Fibroblast of skin of left quadriceps (primary cell): ENCODE measurements at regions not wholly inside any gene's neighbourhood (a gene's known extent, or its start where the extent isn't known, plus 50 kb on each side); places are given as distances from the start of the nearest gene placed in this dataset.
"Not testable (repeated sequence)": the region's sequence is repeated elsewhere in the genome, so short reads cannot be mapped to it uniquely, and the experiment has no call there.

Experiments used
- DNase-seq, 2 experiments: peaks; one replicate each; pipeline ENCODE4 v3.0.0-alpha.2; 2013; ENCODE audit warnings: low read depth in 2 of 2

DNA sequence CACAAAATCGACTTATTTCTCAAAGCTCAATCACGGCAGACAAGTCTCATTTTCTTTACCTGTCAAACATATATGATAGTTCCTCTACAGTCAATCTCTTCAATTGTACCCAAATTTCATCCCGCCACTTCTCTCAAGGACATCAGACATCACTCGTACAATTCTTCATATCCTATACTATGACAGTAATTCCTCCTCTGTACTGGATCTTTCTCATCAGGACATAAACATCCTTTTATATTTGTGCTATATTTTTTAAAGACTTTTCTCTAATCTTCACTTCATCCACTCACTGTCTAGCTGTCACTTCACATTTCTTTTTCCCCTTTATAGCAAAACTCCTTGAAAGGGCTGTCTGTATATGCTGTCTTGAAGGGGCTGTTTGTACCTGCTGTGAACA is 419.1 kb upstream of the NR5A2 start:
- DNase-seq = no peak

DNA sequence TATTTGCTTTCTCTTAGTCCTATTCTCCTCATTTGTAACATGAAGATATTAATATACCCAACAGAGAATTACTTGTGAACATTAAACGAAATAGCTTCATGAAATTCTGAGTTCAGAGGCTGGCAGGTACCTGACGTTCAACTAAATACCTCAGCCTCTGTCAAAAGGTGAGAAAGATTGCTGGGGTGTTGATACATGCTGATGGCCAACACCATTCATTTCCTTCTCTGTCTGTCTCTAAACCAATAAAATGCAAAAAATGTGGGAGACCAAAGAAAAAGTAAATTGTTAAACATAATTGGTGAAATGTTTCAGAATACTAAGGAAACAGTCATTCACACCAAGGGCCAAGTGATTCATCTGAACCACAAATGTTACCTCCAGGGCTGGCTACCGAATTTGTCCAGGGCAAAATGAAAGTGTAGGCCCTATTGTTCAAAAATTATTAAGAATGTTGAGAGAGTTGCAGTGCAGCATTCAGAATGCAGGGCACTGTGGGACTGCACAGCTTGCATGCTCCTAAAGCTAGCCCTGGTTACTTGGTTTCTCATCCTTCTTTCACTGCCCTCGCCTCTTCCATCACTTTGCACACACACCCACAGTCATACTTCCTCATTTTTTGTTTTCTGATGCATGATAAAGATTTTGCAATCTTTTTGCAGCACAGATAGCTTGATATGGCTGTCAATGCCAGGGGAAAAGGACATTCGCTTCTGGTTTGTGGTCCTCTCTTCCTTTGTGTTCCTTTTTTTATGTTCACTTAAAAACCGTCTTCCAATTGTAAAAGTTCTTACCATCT is 414.3 kb upstream of the NR5A2 start:
- peak; percentile 4 to 8 for DNase-seq

DNA sequence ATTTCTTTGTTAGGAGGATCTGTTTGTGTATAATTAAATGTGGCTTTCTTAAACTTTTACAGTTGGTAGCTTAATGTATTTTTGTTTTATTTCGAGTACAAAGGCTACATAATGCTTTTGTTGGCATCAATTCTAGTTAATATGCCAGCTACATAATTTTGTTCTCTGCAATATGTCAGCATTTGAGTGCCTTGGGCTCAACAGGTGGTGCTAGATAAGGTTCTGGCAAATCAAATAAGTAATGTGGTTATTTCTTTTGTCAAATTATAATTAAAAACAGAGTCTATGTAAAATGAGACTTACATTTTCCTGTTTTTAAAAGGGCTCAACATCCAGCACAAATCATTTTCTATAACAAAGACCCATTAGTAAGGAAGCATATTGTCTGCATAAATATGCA is 410.6 kb upstream of the NR5A2 start:
- no peak for DNase-seq

DNA sequence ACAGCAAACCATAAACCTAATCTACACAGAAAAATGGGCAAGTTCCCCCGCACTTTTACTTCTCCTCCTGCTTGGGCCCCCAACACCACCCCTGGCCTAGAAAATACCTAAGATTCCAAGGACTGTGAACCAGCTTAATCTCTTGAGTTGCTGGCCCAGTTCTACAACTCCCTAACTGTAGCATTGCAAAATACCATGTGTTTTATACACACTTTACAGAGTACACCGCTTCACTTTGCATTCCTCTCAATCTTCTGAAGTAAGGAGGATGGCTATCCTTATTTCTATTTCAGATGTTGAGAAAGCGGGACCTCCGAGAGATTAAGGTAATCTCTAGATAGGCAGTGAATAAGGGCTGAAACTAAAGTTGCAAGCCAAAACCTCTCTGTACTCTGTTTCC is 408.3 kb upstream of the NR5A2 start:
- no peak for DNase-seq

DNA sequence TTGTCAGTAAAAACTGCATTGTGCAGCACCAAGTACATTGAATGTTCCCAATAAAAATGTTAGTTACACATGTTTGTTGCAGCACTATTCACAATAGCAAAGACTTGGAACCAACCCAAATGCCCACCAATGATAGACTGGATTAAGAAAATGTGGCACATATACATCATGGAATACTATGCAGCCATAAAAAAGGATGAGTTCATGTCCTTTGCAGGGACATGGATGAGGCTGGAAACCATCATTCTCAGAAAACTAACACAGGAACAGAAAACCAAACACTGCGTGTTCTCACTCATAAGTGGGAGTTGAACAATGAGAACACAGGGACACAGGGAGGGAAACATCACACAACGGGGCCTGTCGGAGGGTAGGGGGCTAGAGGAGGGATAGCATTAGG is 401.3 kb upstream of the NR5A2 start:
- not testable (repeated sequence) for DNase-seq

DNA sequence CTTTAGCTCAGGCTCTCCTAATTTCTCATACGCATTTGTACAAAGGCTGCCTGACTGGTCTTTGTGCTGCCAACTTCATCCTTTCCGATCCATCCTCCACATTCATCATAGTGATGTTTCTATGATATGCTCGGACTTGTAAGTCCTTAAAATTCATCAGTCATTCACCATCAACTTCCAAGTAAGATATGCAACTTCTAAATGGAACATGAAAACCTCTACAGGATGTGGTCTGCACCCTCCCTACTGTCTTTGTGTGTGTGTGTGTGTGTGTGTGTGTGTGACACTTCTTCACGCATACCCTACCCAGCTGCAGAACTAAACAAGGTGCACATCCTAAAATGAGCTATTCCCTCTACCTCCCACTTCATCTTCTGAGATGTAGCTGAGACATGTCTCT is 397.9 kb upstream of the NR5A2 start:
- DNase-seq = no peak

DNA sequence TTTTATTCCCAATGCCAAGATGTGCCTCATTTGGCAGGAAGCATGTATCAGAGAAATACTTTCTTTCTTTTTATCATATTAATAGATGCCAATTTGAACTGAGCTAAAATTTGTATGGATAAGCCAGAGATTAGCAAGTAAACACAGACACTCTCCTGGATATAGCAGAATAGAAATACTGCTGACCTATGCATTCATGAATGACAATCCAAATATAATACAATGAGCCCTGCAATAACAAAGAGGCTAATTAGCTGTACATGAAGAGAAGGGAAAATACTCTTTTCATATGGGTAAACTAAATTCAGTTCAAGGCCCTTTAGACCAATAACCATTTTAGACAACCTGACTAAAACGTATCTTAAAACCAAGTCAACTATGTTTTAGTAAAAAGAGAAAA is 388.1 kb upstream of the NR5A2 start:
- DNase-seq = no peak

DNA sequence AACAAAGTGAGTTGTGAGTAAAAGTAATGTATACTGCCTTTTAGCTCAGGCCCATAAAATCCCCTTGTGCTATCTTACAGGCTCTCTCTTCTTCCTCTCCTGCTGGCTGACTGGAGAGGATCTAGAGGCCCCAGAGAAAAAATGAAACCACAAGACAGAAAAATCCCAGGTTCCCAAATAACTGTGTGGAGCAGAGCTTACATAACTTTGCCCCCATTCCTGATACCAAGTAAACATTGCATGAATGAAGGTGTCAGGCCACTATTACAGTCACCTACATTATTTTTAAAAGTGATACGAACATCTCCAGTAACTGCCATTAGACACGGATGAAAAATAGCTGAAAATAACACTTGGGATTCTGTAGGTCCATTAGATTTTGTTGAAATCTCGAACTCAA is 386.0 kb upstream of the NR5A2 start:
- DNase-seq = no peak

DNA sequence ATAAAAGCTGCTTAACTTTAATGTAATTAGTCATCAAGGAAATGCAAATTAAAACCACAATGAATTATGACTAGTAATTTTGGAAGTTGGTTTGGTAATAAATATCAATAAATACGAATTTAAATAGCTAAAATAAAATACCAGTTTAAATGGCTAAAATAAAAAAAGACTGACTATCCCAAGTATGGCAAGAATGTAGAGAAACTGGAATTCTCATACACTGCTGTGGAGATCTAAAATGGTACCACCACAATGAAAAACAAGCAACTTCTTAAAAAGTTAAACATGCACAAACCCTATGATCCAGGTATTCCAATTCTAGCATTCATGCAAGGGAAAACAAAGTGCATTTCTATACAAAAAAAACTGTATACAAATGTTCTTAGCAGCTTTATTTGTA is 382.6 kb upstream of the NR5A2 start:
- DNase-seq = no peak

DNA sequence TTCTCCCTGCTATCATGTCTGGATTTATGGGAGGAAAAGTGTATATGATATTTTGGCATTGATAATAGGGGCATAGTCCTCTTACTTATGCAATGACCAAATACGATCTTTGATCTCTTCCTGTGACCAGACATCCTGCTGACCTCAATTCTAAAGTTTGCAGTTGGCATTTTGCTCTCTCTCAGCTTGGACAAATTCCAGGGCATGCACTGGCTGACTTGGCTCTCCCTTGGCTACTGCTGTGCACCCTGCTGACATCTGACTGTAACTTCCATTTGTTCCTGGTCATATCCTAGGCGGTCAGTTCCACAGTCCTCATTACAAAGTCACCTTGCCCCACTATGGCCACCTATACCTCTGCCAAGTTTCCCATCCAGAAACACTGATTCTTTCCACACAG is 380.7 kb upstream of the NR5A2 start:
- no peak for DNase-seq

DNA sequence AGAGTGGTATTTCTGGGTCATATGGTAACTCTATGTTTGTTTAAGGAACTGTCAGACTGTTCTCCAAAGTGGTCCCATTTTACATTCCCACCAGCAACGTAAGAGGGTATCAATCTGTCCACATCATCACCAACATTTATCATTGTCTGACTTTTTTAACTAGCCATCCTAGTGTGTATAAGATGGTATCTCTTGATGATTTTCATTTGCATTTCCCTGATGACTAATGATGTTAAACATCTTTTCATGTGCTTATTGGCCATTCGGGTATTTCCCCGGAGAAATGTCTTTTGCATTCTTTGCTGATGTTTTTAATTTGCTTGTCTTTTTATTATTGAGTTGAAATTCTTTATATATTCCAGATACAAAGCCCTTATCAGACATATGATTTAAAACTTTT is 370.1 kb upstream of the NR5A2 start:
- peak; percentile 11 to 13 for DNase-seq

DNA sequence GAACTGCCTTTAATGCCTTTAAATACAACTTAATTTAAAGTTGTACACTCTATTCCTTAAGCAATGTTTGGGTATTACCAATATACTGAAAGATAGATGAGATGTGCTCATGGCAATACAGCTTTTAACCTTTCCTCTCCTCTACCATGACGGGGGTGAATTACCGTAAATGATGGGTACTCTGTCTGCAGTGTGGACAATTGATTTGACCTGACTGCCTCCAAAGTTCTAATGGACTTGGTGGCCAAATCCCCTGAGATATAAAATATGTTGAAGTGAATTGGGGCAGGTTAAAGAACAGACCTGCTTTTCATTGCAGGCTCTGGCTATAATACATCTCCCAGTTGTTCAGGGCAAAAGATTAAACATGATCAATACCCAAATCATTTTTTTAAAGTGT is 367.4 kb upstream of the NR5A2 start:
- DNase-seq = no peak

DNA sequence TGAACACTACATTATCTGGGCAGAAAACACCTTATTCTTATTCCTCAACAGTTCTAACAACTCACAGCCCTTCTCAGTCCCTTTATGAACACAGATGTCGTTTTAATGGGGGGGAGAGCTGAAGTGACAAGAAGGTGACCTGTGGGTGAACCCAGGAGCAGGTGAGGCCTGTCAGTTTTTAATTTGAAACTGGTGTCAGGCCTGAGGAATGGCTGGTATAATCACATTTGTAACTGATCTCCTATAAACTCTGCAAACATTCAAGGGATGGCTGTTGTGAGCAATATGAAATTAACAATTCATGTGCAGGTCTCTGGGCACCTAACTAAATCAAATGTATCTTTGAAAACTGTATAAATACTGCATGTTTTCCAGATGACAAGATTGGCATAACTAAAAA is 362.1 kb upstream of the NR5A2 start:
- DNase-seq = no peak

DNA sequence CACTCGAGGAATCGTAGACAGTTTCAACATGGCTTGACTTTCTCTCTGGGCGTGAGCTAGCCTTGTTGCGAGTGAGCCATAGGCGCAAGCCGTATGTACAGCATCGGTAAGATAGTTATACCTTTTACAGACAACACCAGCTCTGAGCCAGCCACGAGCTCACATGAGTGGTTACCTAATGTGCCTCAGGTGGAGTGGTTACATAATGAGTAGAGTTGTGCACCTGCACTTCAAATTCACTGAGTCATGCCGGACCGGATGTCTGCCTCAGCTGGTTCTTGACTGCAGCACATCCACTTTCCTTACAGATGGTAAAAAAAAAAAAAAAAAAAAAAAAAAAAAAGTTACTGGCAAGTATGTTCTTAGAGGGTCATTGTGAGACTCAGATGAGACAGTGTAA is 360.4 kb upstream of the NR5A2 start:
- DNase-seq = no peak

DNA sequence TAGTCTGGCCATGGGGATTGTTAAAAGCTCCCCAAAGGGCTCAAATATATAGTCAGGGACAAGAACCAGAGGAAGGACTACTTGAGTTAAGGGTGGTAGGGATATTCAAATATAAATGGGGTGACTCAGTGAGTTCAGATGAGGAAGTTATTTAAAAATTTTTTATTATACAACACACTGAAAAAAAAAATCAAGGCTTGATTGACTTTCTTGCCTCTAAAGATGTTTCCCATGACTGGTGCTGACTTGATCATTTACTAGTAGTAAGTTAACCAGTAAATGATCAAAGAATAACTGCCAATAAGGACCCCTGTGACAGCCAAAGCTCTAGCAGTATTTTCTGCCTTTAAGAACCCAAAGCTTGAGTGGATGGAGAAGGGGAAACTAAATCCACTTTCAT is 357.6 kb upstream of the NR5A2 start:
- DNase-seq = no peak

DNA sequence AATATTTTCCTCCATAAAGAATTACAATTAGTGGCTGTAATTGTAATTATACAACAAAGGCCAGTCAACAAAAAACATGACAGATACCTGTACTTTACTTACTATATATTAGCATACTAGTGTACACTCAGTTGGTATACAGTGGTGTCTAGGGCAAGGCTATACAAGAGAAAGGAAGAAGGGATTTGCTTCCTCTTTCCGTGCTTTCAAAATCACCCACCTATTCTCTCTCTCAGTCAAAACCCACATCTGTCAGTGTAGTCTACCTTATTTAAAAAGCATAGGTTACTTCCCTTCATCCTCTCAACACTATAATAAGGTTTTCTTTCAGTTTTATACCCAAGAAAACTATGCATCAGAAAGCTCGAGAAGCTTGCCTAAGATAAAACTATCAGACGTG is 355.8 kb upstream of the NR5A2 start:
- no peak for DNase-seq

DNA sequence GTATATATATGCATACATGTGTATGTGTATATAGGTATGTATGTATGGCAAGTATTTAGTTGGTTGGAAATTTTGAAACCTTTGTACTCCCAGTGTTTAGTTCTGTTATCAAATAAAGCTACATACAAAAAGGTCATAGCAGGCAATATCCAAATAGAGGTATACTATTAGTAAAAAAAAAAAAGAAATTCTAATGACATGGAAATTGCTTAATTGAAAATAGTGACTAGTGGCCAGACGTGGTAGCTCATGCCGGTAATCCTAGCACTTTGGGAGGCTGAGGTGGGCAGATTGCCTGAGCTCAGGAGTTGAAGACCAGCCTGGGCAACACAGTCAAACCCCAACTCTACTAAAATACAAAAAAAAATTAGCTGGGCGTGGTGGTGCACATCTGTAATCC is 351.6 kb upstream of the NR5A2 start:
- DNase-seq = no peak

DNA sequence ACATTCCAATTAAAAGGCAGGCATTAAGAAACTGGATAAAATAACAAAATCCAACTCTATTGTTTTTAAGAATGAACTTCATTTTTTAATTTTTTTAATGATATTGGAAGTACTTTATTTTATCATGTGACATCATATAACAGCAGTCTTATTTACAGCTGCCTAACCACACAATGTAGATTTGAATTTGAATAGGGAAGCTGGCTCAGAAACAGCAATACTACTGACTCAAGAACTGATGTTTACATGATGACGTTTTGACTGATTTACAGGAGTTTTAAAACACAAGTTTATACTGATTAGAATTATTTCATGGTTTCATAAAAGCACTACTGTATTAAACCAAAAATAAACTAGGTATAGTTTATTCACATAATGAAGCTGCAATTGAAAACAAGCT is 348.7 kb upstream of the NR5A2 start:
- no peak for DNase-seq

DNA sequence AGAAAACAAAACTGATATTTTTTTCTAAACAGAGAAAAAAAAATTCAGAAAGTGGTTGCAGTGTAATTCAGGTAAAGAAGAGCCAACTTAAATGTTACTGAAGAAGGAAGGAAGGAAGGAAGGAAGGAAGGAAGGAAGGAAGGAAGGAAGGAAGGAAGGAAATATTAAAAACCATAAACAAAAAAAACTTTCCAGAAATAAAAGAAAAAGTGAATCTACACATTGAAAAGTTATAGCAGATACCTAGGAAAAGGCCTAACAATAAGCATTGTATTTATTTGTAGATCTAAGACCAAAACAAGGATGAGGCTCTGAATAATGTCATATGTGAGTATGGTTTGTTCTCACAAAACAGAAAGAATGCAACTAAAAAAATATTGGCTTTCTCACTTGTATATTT is 345.4 kb upstream of the NR5A2 start:
- DNase-seq = no peak

DNA sequence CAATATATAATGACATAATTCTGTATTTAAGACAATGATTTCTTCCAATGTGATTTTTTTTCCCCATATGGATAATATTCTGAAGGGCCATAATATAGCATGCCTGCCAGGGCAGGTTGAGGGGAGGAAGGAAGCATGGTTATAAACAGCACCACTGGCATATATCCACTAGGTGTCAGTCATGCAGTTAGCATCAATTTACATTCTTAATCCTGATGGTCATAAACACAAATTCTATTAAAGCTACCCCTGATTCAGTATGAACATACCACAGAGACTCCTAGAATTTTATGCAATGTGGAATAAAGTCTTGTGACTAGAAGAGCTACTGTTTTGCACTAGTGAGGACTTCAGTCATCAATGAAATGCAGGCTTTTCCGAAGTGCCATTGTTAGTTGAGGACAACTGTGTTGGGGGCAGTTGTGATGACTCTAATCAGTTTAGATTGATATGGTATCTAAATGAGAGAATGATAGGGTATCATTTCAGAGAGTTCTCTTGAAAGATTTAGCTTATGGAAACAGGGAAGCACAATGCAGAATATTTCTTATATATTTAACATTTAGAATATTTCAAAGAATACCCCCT is 342.7 kb upstream of the NR5A2 start:
- peak; percentile 57 to 59 for DNase-seq

DNA sequence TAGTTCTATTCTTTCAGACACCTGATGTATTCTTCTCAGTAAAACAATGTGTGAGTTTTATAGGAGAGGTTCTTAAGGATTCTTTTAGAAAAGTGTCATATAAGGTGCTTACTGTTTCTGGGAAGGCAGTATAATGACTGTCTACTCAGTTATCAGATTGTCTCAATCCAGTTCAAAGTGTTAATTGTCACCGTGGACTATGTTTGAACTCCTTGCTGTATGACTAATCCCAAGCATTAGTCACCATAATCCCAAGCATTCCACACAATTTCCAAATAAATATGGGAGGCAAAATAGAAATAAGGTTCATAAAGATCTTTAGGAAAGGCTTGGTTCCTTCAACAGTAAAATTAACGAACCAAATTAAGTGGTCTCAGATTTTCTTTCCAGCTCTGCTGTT is 342.1 kb upstream of the NR5A2 start:
- DNase-seq = peak; percentile 31 to 45

DNA sequence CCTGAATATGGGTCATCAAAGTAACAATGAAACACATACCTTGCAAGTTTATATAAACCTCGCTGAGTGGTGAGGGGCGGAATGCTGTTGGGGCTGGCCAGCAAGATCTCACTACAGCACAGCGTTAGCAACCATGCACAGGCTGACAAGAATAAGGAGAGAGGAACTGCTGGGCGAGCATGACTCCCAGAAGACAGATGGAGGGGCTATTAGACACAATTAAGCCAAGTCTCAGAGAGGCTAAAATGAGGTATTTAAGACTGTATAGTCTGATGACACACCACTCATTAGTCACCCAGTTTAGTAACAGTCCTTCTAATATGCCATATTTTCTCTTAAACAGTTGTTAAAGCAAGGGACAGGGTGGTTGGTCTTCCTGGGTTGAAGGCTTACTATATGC is 340.2 kb upstream of the NR5A2 start:
- no peak for DNase-seq

DNA sequence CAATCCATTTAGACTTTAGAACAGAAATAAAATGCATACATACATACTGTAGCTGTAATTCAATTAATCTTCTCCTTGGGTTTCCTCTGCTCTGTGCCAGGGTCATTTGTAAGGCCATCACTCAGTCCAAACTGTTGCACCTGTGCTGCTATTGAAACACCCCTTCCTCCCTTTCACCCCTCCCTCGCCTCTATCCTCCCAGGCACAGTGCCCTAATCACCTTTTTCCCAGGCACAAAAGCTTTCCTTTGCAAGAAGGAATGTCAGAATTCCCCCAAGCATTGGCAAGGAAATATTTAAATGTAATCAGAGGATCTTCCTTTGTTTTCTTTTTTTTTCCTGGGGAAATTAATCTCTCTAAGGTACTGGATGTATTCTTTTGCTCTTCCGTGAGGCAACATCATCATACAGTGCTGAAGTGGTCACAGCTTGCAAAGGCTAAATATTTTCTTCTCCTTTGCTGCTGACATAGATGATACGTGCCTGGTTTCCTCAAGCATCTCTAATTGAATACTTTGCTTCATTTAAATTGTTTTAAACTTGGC is 339.3 kb upstream of the NR5A2 start:
- no peak for DNase-seq

DNA sequence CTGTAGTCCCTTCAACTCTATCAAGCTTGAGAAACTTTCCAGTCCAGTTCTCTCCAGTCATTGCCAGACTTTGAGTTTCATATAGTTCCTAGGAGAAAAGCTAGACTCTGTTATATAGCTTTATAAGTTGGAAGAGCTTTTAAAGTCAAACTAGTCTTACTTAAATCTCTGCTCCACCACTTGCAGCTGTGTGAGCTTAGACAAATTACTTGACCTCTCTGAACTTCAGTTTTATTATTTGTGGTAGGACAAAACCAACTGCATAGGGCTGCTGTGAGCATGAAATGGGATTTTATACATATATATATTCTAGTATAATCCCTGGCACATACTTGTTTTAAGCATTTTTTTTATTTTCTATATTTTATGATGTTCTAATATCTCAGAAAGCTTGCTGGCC is 338.7 kb upstream of the NR5A2 start:
- DNase-seq = no peak
